ENCODE measurements at regions not wholly inside any gene's neighbourhood (a gene's known extent, or its start where the extent isn't known, plus 50 kb on each side); places are given as distances from the start of the nearest gene placed in this dataset.
"Not testable (repeated sequence)": the region's sequence is repeated elsewhere in the genome, so short reads cannot be mapped to it uniquely, and the experiment has no call there.

DNA sequence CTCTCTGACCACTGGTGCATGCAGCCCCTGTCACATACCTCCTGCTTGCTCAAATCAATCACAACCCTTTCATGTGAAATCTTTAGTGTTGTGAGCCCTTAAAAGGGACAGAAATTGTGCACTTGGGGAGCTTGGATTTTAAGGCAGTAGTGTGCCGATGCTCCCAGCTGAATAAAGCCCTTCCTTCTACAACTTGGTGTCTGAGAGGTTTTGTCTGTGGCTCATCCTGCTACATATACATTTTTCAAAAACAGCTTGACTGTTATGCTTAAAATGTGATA lies 413.8 kb downstream of the DAD1 start:
- TF ChIP-seq CTCF (IDR thresholded peaks at IDR 0.05 in 8 of 11, conservative IDR thresholded peaks at IDR 0.05 in 3 of 11); POLR2AphosphoS5 (IDR thresholded peaks at IDR 0.05); POLR2A (IDR thresholded peaks at IDR 0.05): not testable (repeated sequence)
